Pancreas (tissue), 10 donors: ENCODE measurements at regions not wholly inside any gene's neighbourhood (a gene's known extent, or its start where the extent isn't known, plus 50 kb on each side); places are given as distances from the start of the nearest gene placed in this dataset.
A peak's percentile ranks its signal among the peaks of the same experiment; 100 is the strongest.

Experiments used
- ATAC-seq, 4 donors: fragments of 200-7000 bp; cut with Tn5 transposase; one replicate each; pipeline versions ENCODE4 v1.8.0 to v1.9.1; 2020; ENCODE audit warnings: mild to moderate bottlenecking in 4 of 4, moderate library complexity in 4 of 4
- DNase-seq, 6 donors: peaks; one replicate each; pipeline ENCODE4 v3.0.0-alpha.2; 2020
- FAIRE-seq: peaks from 2 replicates; lab custom pipeline; 2012; peaks lifted over from hg19 to GRCh38; lab: Jason Lieb, UNC
- H3K27ac ChIP-seq, 4 donors: fragments of 200-600 bp; sonication (generic); 1 replicate in 3 of 4; 2 replicates in 1 of 4; pipeline versions ENCODE4 v1.5.0 to v1.8.0; 2020
- H3K27me3 ChIP-seq, 4 donors: fragments of 200-600 bp; one replicate each; pipeline ENCODE4 v1.8.0; 2021
- H3K36me3 ChIP-seq, 3 donors: fragments of 200-600 bp; sonication (generic) in 1 of 3; one replicate each; pipeline versions ENCODE4 v1.5.0 to v1.8.0; 2020 to 2021
- H3K4me1 ChIP-seq, 3 donors: fragments of 200-600 bp; one replicate each; pipeline ENCODE4 v1.8.0; 2021
- H3K4me3 ChIP-seq, 4 donors: fragments of 200-600 bp; sonication (generic) in 2 of 4; one replicate each; pipeline versions ENCODE4 v1.5.0 to v1.8.0; 2020 to 2021
- H3K9me3 ChIP-seq, 4 donors: fragments of 200-600 bp; one replicate each; pipeline ENCODE4 v1.8.0; 2021
- CTCF ChIP-seq, 4 donors: fragments of 200-600 bp; sonication (generic) in 3 of 4; IDR thresholded peaks; one replicate each; pipeline versions ENCODE4 v1.5.0 to v1.8.0; 2021; ENCODE audit warnings: antibody characterized with exemption in 4 of 4
- WGBS, 2 donors: extraction: QIAGEN DNeasy Blood & Tissue Kit; methylation state at CpG; one replicate each; pipeline ENCODE4 v1.1.7; 2013; 5-methylcytosine and 5-hydroxymethylcytosine counted together
- intact Hi-C, 3 donors: fragments of 100-400 bp; cut with DNase I; formaldehyde crosslinking; loops; one replicate each; pipeline versions ENCODE4 v1.11.1 to v1.14.2; 2022
- donor health status: healthy with polysubstance abuse.
- donor health status: DM: no; HTN: no; CAD: no; lungs with moderate emphysema.
- donor health status: DM: no; HTN: no; CAD: no.
- donor health status: control.
- donor health status: control.
- donor health status: Bipolar disorder and iron deficiency.
- donor health status: DM: yes; HTN: yes; CAD: no.
- donor health status: DM: no; HTN: no; CAD: no.
- donor health status: DM: no; HTN: no; CAD: no.
- donor health status: DM: yes; HTN: yes; CAD: no.

GRCh38 chr10:130784326-130784725, 527.2 kb downstream of the TCERG1L start:
- H3K4me1 ChIP-seq, result no peaks in the 10 kb centered on the region
- no peak for ATAC-seq
- no peak for FAIRE-seq
- DNase-seq, result no peak
- no peak overlapping the region for H3K4me3 ChIP-seq
- H3K36me3 ChIP-seq, result no peaks in the 10 kb centered on the region
- 76 to 79% methylated on average over 10 to 12 of the region's 12 CpGs for WGBS, 2 donors
- no peak overlapping the region for H3K27ac ChIP-seq
- no peaks in the 10 kb centered on the region for H3K9me3 ChIP-seq
- TF ChIP-seq CTCF (IDR thresholded peaks at IDR 0.05), result no peak
- no peaks in the 10 kb centered on the region for H3K27me3 ChIP-seq
- intact Hi-C loops, result no loop called here

DNA sequence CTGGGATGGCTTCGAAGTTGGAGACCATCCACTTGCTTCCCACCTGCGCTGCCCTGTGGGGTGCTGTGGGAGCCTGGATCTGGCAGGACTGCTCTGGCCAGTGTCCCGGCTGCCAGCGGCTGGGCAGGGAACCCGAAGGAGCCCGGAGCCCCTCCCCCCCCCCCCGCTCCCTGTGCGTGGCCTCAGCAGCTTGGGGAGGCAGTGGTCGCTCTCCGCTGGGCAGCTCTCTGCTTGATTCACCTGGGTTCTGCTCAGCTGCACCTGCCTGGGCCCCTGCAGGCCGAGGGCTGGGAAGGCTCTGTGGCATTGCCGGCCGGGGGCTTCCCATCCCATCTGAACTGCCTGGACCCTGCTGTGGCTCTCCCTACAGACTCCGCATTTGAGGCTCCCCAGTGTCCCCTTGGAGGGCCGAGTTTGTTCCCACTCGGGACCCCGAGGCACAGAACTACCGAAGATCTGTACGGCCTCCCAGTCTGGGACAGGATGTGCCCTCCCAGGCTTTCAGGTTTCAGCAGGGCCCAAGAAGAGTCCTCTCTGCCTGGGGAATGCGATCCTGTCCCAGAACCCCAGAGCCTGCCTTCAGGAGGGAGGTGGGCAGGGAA, 525.1 kb downstream of the TCERG1L start:
- no peak for TF ChIP-seq CTCF (IDR thresholded peaks at IDR 0.05)
- Histone ChIP-seq H3K4me3 (no peak overlapping the region), H3K4me1 (no peaks in the 10 kb centered on the region), H3K9me3 (no peaks in the 10 kb centered on the region), H3K36me3 (no peaks in the 10 kb centered on the region), H3K27ac (no peak overlapping the region), H3K27me3 (no peaks in the 10 kb centered on the region)
- DNase-seq (no peak), ATAC-seq (peak in 1 of 4 donors; percentile 21), FAIRE-seq (no peak)
- WGBS, 2 donors, result 51 to 65% methylated on average over 16 to 20 of the region's 20 CpGs
- intact Hi-C loops, result no loop called here

DNA sequence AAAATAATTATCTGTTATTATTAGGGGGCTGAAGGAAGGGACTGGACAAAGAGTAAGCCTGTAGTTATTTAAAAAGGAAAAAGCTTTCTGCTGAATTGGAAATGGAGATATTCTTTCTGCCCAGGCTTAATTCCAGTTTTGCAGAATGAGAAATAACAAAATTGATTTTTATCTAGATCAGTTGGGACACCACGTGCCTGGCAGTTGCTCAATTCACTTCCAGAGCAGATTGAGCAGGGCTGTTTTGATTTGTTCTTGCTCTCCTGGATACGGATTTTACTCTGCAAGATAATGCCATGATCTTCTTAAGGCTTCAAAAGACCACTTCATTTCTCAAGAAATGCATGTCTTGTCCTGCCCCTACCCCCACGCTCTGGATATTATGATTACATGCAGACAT, 524.3 kb downstream of the TCERG1L start:
- intact Hi-C loops, result no loop called here
- H3K9me3 ChIP-seq, result no peaks in the 10 kb centered on the region
- no peak for DNase-seq
- ATAC-seq, result peak in 1 of 4 donors; percentile 53
- no peaks in the 10 kb centered on the region for H3K4me1 ChIP-seq
- no peak overlapping the region for H3K4me3 ChIP-seq
- TF ChIP-seq CTCF (IDR thresholded peaks at IDR 0.05), result no peak
- H3K27me3 ChIP-seq, result no peaks in the 10 kb centered on the region
- H3K36me3 ChIP-seq, result no peaks in the 10 kb centered on the region
- H3K27ac ChIP-seq, result no peak overlapping the region
- WGBS, 2 donors, result 11 to 17% methylated on average over 3 of the region's 3 CpGs
- no peak for FAIRE-seq

DNA sequence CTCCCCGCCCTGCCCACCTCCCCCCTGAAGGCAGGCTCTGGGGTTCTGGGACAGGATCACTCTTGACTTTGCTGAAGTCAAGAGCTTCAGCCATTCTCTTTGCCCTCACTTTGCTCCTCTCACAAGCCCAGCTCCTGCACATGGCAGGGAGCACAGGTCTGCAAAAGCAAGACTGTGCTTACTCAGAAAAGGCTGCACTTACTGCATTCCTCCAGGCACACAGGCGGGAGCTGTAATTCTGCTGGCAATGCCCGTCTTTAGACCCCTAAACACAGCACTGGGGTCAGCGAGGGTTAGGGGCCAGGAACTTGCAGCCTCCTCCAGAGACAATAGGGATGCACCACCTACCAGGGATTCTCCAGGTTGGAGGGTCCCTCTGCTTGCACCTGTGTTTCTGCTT, 523.7 kb downstream of the TCERG1L start:
- no peak for ATAC-seq
- TF ChIP-seq CTCF (IDR thresholded peaks at IDR 0.05), result no peak
- WGBS, 2 donors, result 27 to 41% methylated on average over 4 of the region's 4 CpGs

DNA sequence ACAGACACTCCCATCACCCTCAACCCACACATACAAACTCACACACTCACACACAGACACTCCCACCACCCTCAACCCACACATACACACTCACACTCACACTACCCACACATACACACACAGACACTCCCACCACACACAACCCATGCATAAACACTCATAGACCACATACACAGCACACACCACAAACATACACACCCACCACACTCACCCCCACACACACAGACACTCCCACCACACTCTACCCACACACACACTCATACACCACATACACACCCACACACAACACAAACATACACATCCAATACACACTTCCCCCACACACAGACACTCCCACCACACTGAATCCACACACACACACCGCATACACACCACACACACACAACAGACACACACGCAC, 521.2 kb downstream of the TCERG1L start:
- ATAC-seq, result no peak

More for the DNA sequence above, 523.7 kb downstream of the TCERG1L start:
- Histone ChIP-seq H3K36me3 (no peaks in the 10 kb centered on the region), H3K4me3 (no peak overlapping the region), H3K27ac (no peak overlapping the region), H3K27me3 (no peaks in the 10 kb centered on the region), H3K4me1 (no peaks in the 10 kb centered on the region), H3K9me3 (no peaks in the 10 kb centered on the region)
- FAIRE-seq (no peak), DNase-seq (no peak)
- intact Hi-C loops, result no loop called here

More for the DNA sequence above, 521.2 kb downstream of the TCERG1L start:
- H3K36me3 ChIP-seq, result no peaks in the 10 kb centered on the region
- WGBS, 2 donors, result 19 to 20% methylated on average over 2 of the region's 2 CpGs
- DNase-seq, result no peak
- H3K27me3 ChIP-seq, result no peaks in the 10 kb centered on the region
- FAIRE-seq, result no peak
- no peak for TF ChIP-seq CTCF (IDR thresholded peaks at IDR 0.05)
- H3K4me3 ChIP-seq, result no peak overlapping the region
- no peak overlapping the region for H3K27ac ChIP-seq
- intact Hi-C loops, result no loop called here
- H3K4me1 ChIP-seq, result no peaks in the 10 kb centered on the region
- H3K9me3 ChIP-seq, result no peaks in the 10 kb centered on the region
